GM12878 (cell line): ENCODE measurements at regions not wholly inside any gene's neighbourhood (a gene's known extent, or its start where the extent isn't known, plus 50 kb on each side); places are given as distances from the start of the nearest gene placed in this dataset.

ENCODE experiments used
- ATF7 ChIP-seq: fragments of 450-650 bp; IDR thresholded peaks from 2 replicates; pipeline ENCODE4 v1.6.1; 2016; ENCODE audit warnings: low read depth, mild to moderate bottlenecking
- BHLHE40 ChIP-seq, 2 experiments: fragments of 450-650 bp in 1 of 2; IDR thresholded peaks; 2 replicates each; pipeline ENCODE4 v1.6.1; 2011 to 2017; ENCODE audit warnings: low read depth in 2 of 2, borderline replicate concordance in 1 of 2, improper control_type of control experiment in 1 of 2, low read length in 1 of 2, mild to moderate bottlenecking in 1 of 2
- CUX1 ChIP-seq: IDR thresholded peaks from 2 replicates; pipeline ENCODE4 v1.6.1; 2012; ENCODE audit warnings: improper control_type of control experiment, low read depth, low read length; ENCODE audit not compliant: insufficient replicate concordance
- DPF2 ChIP-seq: fragments of 450-650 bp; IDR thresholded peaks from 2 replicates; pipeline ENCODE4 v1.6.1; 2017; ENCODE audit warnings: mild to moderate bottlenecking
- ESRRA ChIP-seq: IDR thresholded peaks from 2 replicates; pipeline ENCODE4 v1.6.1; 2012; ENCODE audit warnings: mild to moderate bottlenecking, low read length, improper control_type of control experiment
- GATAD2B ChIP-seq: fragments of 450-650 bp; conservative IDR thresholded peaks from 2 replicates; pipeline ENCODE4 v1.6.1; 2017; ENCODE audit warnings: low read depth, mild to moderate bottlenecking, moderate library complexity
- IKZF1 ChIP-seq: fragments of 450-650 bp; conservative IDR thresholded peaks from 2 replicates; pipeline ENCODE4 v1.6.1; 2017; ENCODE audit warnings: antibody characterized with exemption, mild to moderate bottlenecking
- IKZF2 ChIP-seq, 2 experiments: fragments of 450-650 bp; IDR thresholded peaks; 2 replicates each; pipeline ENCODE4 v1.6.1; 2017; ENCODE audit warnings: mild to moderate bottlenecking in 2 of 2, moderate library complexity in 2 of 2
- MEF2B ChIP-seq: fragments of 450-650 bp; IDR thresholded peaks from 2 replicates; pipeline ENCODE4 v1.6.1; 2018; ENCODE audit warnings: mild to moderate bottlenecking, moderate library complexity; ENCODE audit not compliant: partially characterized antibody, poor library complexity, severe bottlenecking
- MLLT1 ChIP-seq: fragments of 450-650 bp; IDR thresholded peaks from 2 replicates; pipeline ENCODE4 v1.6.1; 2016; ENCODE audit warnings: mild to moderate bottlenecking
- MTA2 ChIP-seq: fragments of 450-650 bp; IDR thresholded peaks from 2 replicates; pipeline ENCODE4 v1.6.1; 2016; ENCODE audit warnings: low read depth, mild to moderate bottlenecking, moderate library complexity
- NRF1 ChIP-seq: conservative IDR thresholded peaks from 2 replicates; pipeline ENCODE4 v1.6.1; 2011; ENCODE audit warnings: mild to moderate bottlenecking, low read depth, low read length, improper control_type of control experiment
- PML ChIP-seq: IDR thresholded peaks from 2 replicates; pipeline ENCODE4 v1.6.1; 2012; ENCODE audit warnings: low read length, inconsistent platforms
- RAD21 ChIP-seq: IDR thresholded peaks from 2 replicates; pipeline ENCODE4 v1.6.1; 2011; ENCODE audit warnings: mild to moderate bottlenecking, low read depth, low read length, moderate library complexity; ENCODE audit not compliant: insufficient read depth
- RFX5 ChIP-seq: IDR thresholded peaks from 2 replicates; pipeline ENCODE4 v1.6.1; 2011; ENCODE audit warnings: low read depth, low read length, improper control_type of control experiment
- SPI1 ChIP-seq: IDR thresholded peaks from 2 replicates; pipeline ENCODE4 v1.6.1; 2011; ENCODE audit warnings: low read depth, mild to moderate bottlenecking, low read length, moderate library complexity, borderline replicate concordance; ENCODE audit not compliant: insufficient read depth
- SRF ChIP-seq, 2 experiments: IDR thresholded peaks; 2 replicates each; pipeline ENCODE4 v1.6.1; 2011; ENCODE audit warnings: low read depth in 2 of 2, low read length in 2 of 2, mild to moderate bottlenecking in 1 of 2, moderate library complexity in 1 of 2
- STAT1 ChIP-seq: fragments of 450-650 bp; conservative IDR thresholded peaks from 2 replicates; pipeline ENCODE4 v1.6.1; 2014; ENCODE audit warnings: antibody characterized with exemption, mild to moderate bottlenecking
- USF2 ChIP-seq: IDR thresholded peaks from 2 replicates; pipeline ENCODE4 v1.6.1; 2011; ENCODE audit warnings: low read depth, low read length, improper control_type of control experiment, borderline replicate concordance
- YBX1 ChIP-seq: fragments of 450-650 bp; IDR thresholded peaks from 2 replicates; pipeline ENCODE4 v1.6.1; 2016; ENCODE audit warnings: antibody characterized with exemption

GRCh38 chr2:196249860-196250259 lies 78.5 kb upstream of the STK17B start (continued):
- no peak for TF ChIP-seq CUX1
- TF ChIP-seq RFX5 = no peak
- 0 out of 2 replicates have a peak, but pooled peaks have one; percentile 19 for TF ChIP-seq GATAD2B
- peak; percentile 30 for TF ChIP-seq MEF2B
- 0 out of 2 replicates have a peak, but pooled peaks have one; percentile 27 for TF ChIP-seq DPF2
- TF ChIP-seq SRF (IDR thresholded peaks at IDR 0.05; ENCODE audit: low read depth in 2 of 2, low read length in 2 of 2) = no peak
- no peak for TF ChIP-seq YBX1
- TF ChIP-seq ATF7 = 0 out of 2 replicates have a peak, but pooled peaks have one; percentile 44
- peak; percentile 53 for TF ChIP-seq IKZF1
- no peak for TF ChIP-seq USF2
- peak; percentile 98 for TF ChIP-seq SPI1
- TF ChIP-seq MTA2 = peak; percentile 32; the same call in 1 of the 2 replicates
- no peak for TF ChIP-seq PML
- peak in 1 of 2 experiments; percentile 49; a peak in 1 of 4 replicates for TF ChIP-seq BHLHE40 (IDR thresholded peaks at IDR 0.05; ENCODE audit: borderline replicate concordance in 1 of 2, low read depth in 2 of 2, low read length in 1 of 2)
- TF ChIP-seq RAD21 = peak; percentile 10; the same call in 1 of the 2 replicates
- TF ChIP-seq ESRRA = no peak
- TF ChIP-seq NRF1 = no peak
- no peak for TF ChIP-seq STAT1
- peak in 1 of 2 experiments; percentile 12; a peak in 2 of 4 replicates for TF ChIP-seq IKZF2 (IDR thresholded peaks at IDR 0.05)
- peak; percentile 45; the same call in 1 of the 2 replicates for TF ChIP-seq MLLT1
